Keratinocyte (primary cell): ENCODE measurements at regions not wholly inside any gene's neighbourhood (a gene's known extent, or its start where the extent isn't known, plus 50 kb on each side); places are given as distances from the start of the nearest gene placed in this dataset.

Experiments used
- DNase-seq: peaks from one replicate; pipeline ENCODE4 v3.0.0-alpha.2; 2011; ENCODE audit warnings: low read depth, missing footprints, low spot score
- FAIRE-seq: peaks from 2 replicates; lab custom pipeline; 2011; peaks lifted over from hg19 to GRCh38; lab: Jason Lieb, UNC
- H2AFZ ChIP-seq: 2 replicates; pipeline ENCODE4 v1.6.0; 2012; ENCODE audit warnings: low read length, control low read depth, inconsistent platforms; ENCODE audit not compliant: control insufficient read depth
- H3K27ac ChIP-seq: 2 replicates; pipeline ENCODE4 v1.5.1; 2011; ENCODE audit warnings: low read length; ENCODE audit not compliant: control insufficient read depth, insufficient read depth
- H3K27me3 ChIP-seq: 3 replicates; pipeline ENCODE4 v1.6.0; 2011; ENCODE audit warnings: low read length; ENCODE audit not compliant: control insufficient read depth, insufficient read depth; ENCODE audit errors: extremely low read depth
- H3K36me3 ChIP-seq, 2 experiments: 2 replicates in 1 of 2; 3 replicates in 1 of 2; pipeline ENCODE4 v1.5.1; 2011; ENCODE audit warnings: low read length in 2 of 2, mild to moderate bottlenecking in 1 of 2; ENCODE audit not compliant: control insufficient read depth in 2 of 2, insufficient read depth in 2 of 2; ENCODE audit errors: extremely low read depth in 1 of 2
- H3K4me1 ChIP-seq: 3 replicates; pipeline ENCODE4 v1.5.1; 2011; ENCODE audit warnings: low read length; ENCODE audit not compliant: control insufficient read depth, insufficient read depth; ENCODE audit errors: extremely low read depth
- H3K4me2 ChIP-seq: 3 replicates; pipeline ENCODE4 v1.6.0; 2011; ENCODE audit warnings: low read depth, low read length; ENCODE audit not compliant: control insufficient read depth, insufficient read depth; ENCODE audit errors: extremely low read depth
- H3K4me3 ChIP-seq, 3 experiments: fragments of 200-600 bp in 1 of 3; sonication (generic) in 1 of 3; 2 replicates in 2 of 3; 3 replicates in 1 of 3; pipeline ENCODE4 v1.5.1; 2011 to 2016; ENCODE audit warnings: low read length in 3 of 3, mild to moderate bottlenecking in 3 of 3, control low read depth in 2 of 3, inconsistent platforms in 1 of 3, low read depth in 1 of 3, mixed read lengths in 1 of 3, mixed run types in 1 of 3, moderate library complexity in 1 of 3; ENCODE audit not compliant: control insufficient read depth in 2 of 3, insufficient read depth in 2 of 3; ENCODE audit errors: extremely low read depth in 1 of 3
- H3K79me2 ChIP-seq: 2 replicates; pipeline ENCODE4 v1.6.0; 2012; ENCODE audit warnings: low read length; ENCODE audit not compliant: control insufficient read depth, insufficient read depth
- H3K9ac ChIP-seq: 3 replicates; pipeline ENCODE4 v1.6.0; 2011; ENCODE audit warnings: low read length; ENCODE audit not compliant: control insufficient read depth, insufficient read depth; ENCODE audit errors: extremely low read depth
- H3K9me1 ChIP-seq: 3 replicates; pipeline ENCODE4 v1.6.0; 2011; ENCODE audit warnings: low read length; ENCODE audit not compliant: control insufficient read depth, insufficient read depth; ENCODE audit errors: extremely low read depth
- H3K9me3 ChIP-seq: 2 replicates; pipeline ENCODE4 v1.5.1; 2012; ENCODE audit warnings: low read depth, low read length; ENCODE audit not compliant: control insufficient read depth
- H4K20me1 ChIP-seq: 3 replicates; pipeline ENCODE4 v1.6.0; 2011; ENCODE audit warnings: low read length; ENCODE audit not compliant: control insufficient read depth, insufficient read depth; ENCODE audit errors: extremely low read depth
- EZH2 ChIP-seq: IDR thresholded peaks from one replicate; pipeline ENCODE4 v1.6.1; 2012; ENCODE audit warnings: inconsistent platforms, mild to moderate bottlenecking, low read length, moderate library complexity
- dilution Hi-C: fragments of 300-500 bp; cut with MboI; formaldehyde crosslinking; loops from one replicate; pipeline ENCODE4 v1.7.0; 2020; ENCODE audit warnings: low sequenced_read_pairs; ENCODE audit not compliant: extremely low pct_ligation_motif_present
- TF ChIP-seq, protein P1 (sequence below), 3 experiments: IDR thresholded peaks in 1 of 3; conservative IDR thresholded peaks in 1 of 3; optimal IDR thresholded peaks in 1 of 3; 2 replicates in 2 of 3; 3 replicates in 1 of 3; pipeline versions ENCODE3 to v1.5.1; 2011; ENCODE audit warnings: low read length in 3 of 3, mild to moderate bottlenecking in 3 of 3, moderate library complexity in 2 of 3, control low read depth in 1 of 3, inconsistent platforms in 1 of 3; ENCODE audit not compliant: insufficient read depth in 2 of 3; ENCODE audit errors: extremely low read depth in 1 of 3

GRCh38 chr4:24443200-24443599, 141.2 kb downstream of the DHX15 start:
- DNase-seq (no peak), FAIRE-seq (no peak)
- Histone ChIP-seq H3K9me1 (no peaks in the 10 kb centered on the region), H3K9ac (no peak overlapping the region), H3K4me3 (no peak overlapping the region), H3K4me1 (no peaks in the 10 kb centered on the region), H4K20me1 (no peaks in the 10 kb centered on the region), H2AFZ (no peak overlapping the region), H3K27me3 (no peaks in the 10 kb centered on the region), H3K27ac (no peak overlapping the region), H3K79me2 (no peaks in the 10 kb centered on the region), H3K4me2 (no peak overlapping the region), H3K36me3 (no peaks in the 10 kb centered on the region), H3K9me3 (no peaks in the 10 kb centered on the region)
- TF ChIP-seq, protein P1, sequence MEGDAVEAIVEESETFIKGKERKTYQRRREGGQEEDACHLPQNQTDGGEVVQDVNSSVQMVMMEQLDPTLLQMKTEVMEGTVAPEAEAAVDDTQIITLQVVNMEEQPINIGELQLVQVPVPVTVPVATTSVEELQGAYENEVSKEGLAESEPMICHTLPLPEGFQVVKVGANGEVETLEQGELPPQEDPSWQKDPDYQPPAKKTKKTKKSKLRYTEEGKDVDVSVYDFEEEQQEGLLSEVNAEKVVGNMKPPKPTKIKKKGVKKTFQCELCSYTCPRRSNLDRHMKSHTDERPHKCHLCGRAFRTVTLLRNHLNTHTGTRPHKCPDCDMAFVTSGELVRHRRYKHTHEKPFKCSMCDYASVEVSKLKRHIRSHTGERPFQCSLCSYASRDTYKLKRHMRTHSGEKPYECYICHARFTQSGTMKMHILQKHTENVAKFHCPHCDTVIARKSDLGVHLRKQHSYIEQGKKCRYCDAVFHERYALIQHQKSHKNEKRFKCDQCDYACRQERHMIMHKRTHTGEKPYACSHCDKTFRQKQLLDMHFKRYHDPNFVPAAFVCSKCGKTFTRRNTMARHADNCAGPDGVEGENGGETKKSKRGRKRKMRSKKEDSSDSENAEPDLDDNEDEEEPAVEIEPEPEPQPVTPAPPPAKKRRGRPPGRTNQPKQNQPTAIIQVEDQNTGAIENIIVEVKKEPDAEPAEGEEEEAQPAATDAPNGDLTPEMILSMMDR (optimal IDR thresholded peaks at IDR 0.05 in 1 of 3, IDR thresholded peaks at IDR 0.05 in 1 of 3, conservative IDR thresholded peaks at IDR 0.05 in 1 of 3; ENCODE audit: extremely low read depth in 1 of 3, insufficient read depth in 2 of 3, low read length in 3 of 3) = no peak
- TF ChIP-seq EZH2 = no peak
- dilution Hi-C loops = no loop called here

GRCh38 chr4:24440765-24441164, 143.6 kb downstream of the DHX15 start:
- dilution Hi-C loops = no loop called here
- no peak overlapping the region for H3K4me3 ChIP-seq

More at GRCh38 chr4:24440765-24441164, 143.6 kb downstream of the DHX15 start:
- H3K9me1 ChIP-seq = no peaks in the 10 kb centered on the region
- H3K79me2 ChIP-seq = no peaks in the 10 kb centered on the region
- no peaks in the 10 kb centered on the region for H3K4me1 ChIP-seq
- no peak overlapping the region for H3K9ac ChIP-seq
- no peaks in the 10 kb centered on the region for H4K20me1 ChIP-seq
- no peaks in the 10 kb centered on the region for H3K9me3 ChIP-seq
- no peak overlapping the region for H2AFZ ChIP-seq
- H3K27ac ChIP-seq = no peak overlapping the region
- no peaks in the 10 kb centered on the region for H3K36me3 ChIP-seq
- FAIRE-seq = no peak
- H3K4me2 ChIP-seq = no peak overlapping the region
- H3K27me3 ChIP-seq = no peaks in the 10 kb centered on the region
- no peak for DNase-seq
- no peak for TF ChIP-seq EZH2
- TF ChIP-seq, protein P1 (optimal IDR thresholded peaks at IDR 0.05 in 1 of 3, IDR thresholded peaks at IDR 0.05 in 1 of 3, conservative IDR thresholded peaks at IDR 0.05 in 1 of 3; ENCODE audit: extremely low read depth in 1 of 3, insufficient read depth in 2 of 3, low read length in 3 of 3) = no peak
